Mesodermal cell (in vitro differentiated cells): ENCODE measurements at regions not wholly inside any gene's neighbourhood (a gene's known extent, or its start where the extent isn't known, plus 50 kb on each side); places are given as distances from the start of the nearest gene placed in this dataset.
"Not testable (repeated sequence)": the region's sequence is repeated elsewhere in the genome, so short reads cannot be mapped to it uniquely, and the experiment has no call there.

Source experiments
- H3K27ac ChIP-seq: 2 replicates; pipeline ENCODE4 v1.7.0; 2013; ENCODE audit warnings: mild to moderate bottlenecking, low read depth, low read length, moderate library complexity; ENCODE audit not compliant: severe bottlenecking
- H3K36me3 ChIP-seq: 2 replicates; pipeline ENCODE4 v1.7.1; 2013; ENCODE audit warnings: mild to moderate bottlenecking, low read length, moderate library complexity; ENCODE audit not compliant: control insufficient read depth, insufficient read depth
- H3K4me1 ChIP-seq: one replicate; pipeline ENCODE4 v1.7.1; 2013; ENCODE audit warnings: mild to moderate bottlenecking, low read length; ENCODE audit not compliant: insufficient read depth, control insufficient read depth, poor library complexity, severe bottlenecking
- H3K4me3 ChIP-seq: 2 replicates; pipeline ENCODE4 v1.7.0; 2013; ENCODE audit warnings: low read length, control low read depth, mild to moderate bottlenecking; ENCODE audit not compliant: insufficient read depth, poor library complexity, severe bottlenecking; ENCODE audit errors: extremely low read depth
- H3K9me3 ChIP-seq: 2 replicates; pipeline ENCODE4 v1.7.1; 2013; ENCODE audit warnings: mild to moderate bottlenecking, low read length, moderate library complexity; ENCODE audit not compliant: control insufficient read depth
- WGBS, 2 experiments: methylation state at CpG; one replicate each; pipeline ENCODE4 v1.1.5; 2013; ENCODE audit warnings: missing lambda C conversion rate in 2 of 2; ENCODE audit not compliant: insufficient coverage in 2 of 2; 5-methylcytosine and 5-hydroxymethylcytosine counted together

GRCh38 chr3:30477149-30477921 lies 129.1 kb upstream of the TGFBR2 start:
- Histone ChIP-seq H3K36me3 (no peaks in the 10 kb centered on the region), H3K27ac (no peak overlapping the region), H3K4me1 (no peaks in the 10 kb centered on the region), H3K4me3 (no peak overlapping the region), H3K9me3 (peaks cover 5% of the 10 kb centered on the region)
- WGBS, 2 experiments, result 60 to 100% methylated on average over 1 to 2 of the region's 5 CpGs

GRCh38 chr3:30479737-30480136 lies 126.7 kb upstream of the TGFBR2 start:
- not testable (repeated sequence) for H3K36me3 ChIP-seq, H3K27ac ChIP-seq, H3K4me3 ChIP-seq, H3K4me1 ChIP-seq, H3K9me3 ChIP-seq
- WGBS, 2 experiments, result 84 to 91% methylated on average over 2 of the region's 2 CpGs

GRCh38 chr3:30480156-30480555 lies 126.2 kb upstream of the TGFBR2 start:
- not testable (repeated sequence) for H3K9me3 ChIP-seq, H3K36me3 ChIP-seq, H3K27ac ChIP-seq, H3K4me1 ChIP-seq, H3K4me3 ChIP-seq
- WGBS, 2 experiments, result 78 to 80% methylated on average over 1 of the region's 1 CpG

GRCh38 chr3:30480587-30480986 lies 125.8 kb upstream of the TGFBR2 start:
- no peak overlapping the region for H3K27ac ChIP-seq
- H3K9me3 ChIP-seq, result peaks cover 5% of the 10 kb centered on the region
- H3K4me3 ChIP-seq, result no peak overlapping the region
- H3K4me1 ChIP-seq, result no peaks in the 10 kb centered on the region
- H3K36me3 ChIP-seq, result no peaks in the 10 kb centered on the region

- no peaks in the 10 kb centered on the region for H3K36me3 ChIP-seq
- H3K4me1 ChIP-seq, result no peaks in the 10 kb centered on the region
- no CpG with 5 or more reads among the region's 1 CpG for WGBS, 2 experiments
- H3K4me3 ChIP-seq, result no peak overlapping the region
- H3K27ac ChIP-seq, result no peak overlapping the region
- peaks cover 5% of the 10 kb centered on the region for H3K9me3 ChIP-seq
These were observed 125.2 kb upstream of the TGFBR2 start for GRCh38 chr3:30481241-30481640.

GRCh38 chr3:30484229-30484628 lies 122.2 kb upstream of the TGFBR2 start:
- not testable (repeated sequence) for H3K4me1 ChIP-seq, H3K4me3 ChIP-seq, H3K27ac ChIP-seq, H3K9me3 ChIP-seq, H3K36me3 ChIP-seq
- WGBS, 2 experiments, result 80 to 83% methylated on average over 1 of the region's 3 CpGs

GRCh38 chr3:30486368-30486767 lies 120.0 kb upstream of the TGFBR2 start:
- Histone ChIP-seq H3K27ac (no peak overlapping the region), H3K36me3 (no peaks in the 10 kb centered on the region), H3K9me3 (no peaks in the 10 kb centered on the region), H3K4me3 (no peak overlapping the region), H3K4me1 (no peaks in the 10 kb centered on the region)
- 100% methylated on average over 2 of the region's 2 CpGs; no CpG with 5 or more reads in 1 of the 2 experiments for WGBS, 2 experiments

- H3K4me3 ChIP-seq, result no peak overlapping the region
- 100% methylated on average over 2 of the region's 4 CpGs; no CpG with 5 or more reads in 1 of the 2 experiments for WGBS, 2 experiments
- no peaks in the 10 kb centered on the region for H3K36me3 ChIP-seq
- no peak overlapping the region for H3K27ac ChIP-seq
- H3K9me3 ChIP-seq, result no peaks in the 10 kb centered on the region
- peaks cover 6% of the 10 kb centered on the region for H3K4me1 ChIP-seq
These were observed 118.2 kb upstream of the TGFBR2 start for GRCh38 chr3:30488070-30488756.

GRCh38 chr3:30492322-30493192 lies 113.8 kb upstream of the TGFBR2 start:
- Histone ChIP-seq H3K4me1 (peaks cover 20% of the 10 kb centered on the region), H3K4me3 (no peak overlapping the region), H3K27ac (no peak overlapping the region), H3K36me3 (no peaks in the 10 kb centered on the region), H3K9me3 (no peaks in the 10 kb centered on the region)
- 80% methylated on average over 1 of the region's 6 CpGs; no CpG with 5 or more reads in 1 of the 2 experiments for WGBS, 2 experiments

GRCh38 chr3:30493911-30494311 lies 112.5 kb upstream of the TGFBR2 start:
- no peaks in the 10 kb centered on the region for H3K36me3 ChIP-seq

More at GRCh38 chr3:30493911-30494311, 112.5 kb upstream of the TGFBR2 start:
- WGBS, 2 experiments, result 100% methylated on average over 1 to 2 of the region's 2 CpGs
- no peak overlapping the region for H3K27ac ChIP-seq
- no peak overlapping the region for H3K4me3 ChIP-seq
- H3K4me1 ChIP-seq, result peaks cover 20% of the 10 kb centered on the region
- H3K9me3 ChIP-seq, result no peaks in the 10 kb centered on the region
